Epithelial cell of esophagus (primary cell): ENCODE measurements at regions not wholly inside any gene's neighbourhood (a gene's known extent, or its start where the extent isn't known, plus 50 kb on each side); places are given as distances from the start of the nearest gene placed in this dataset.
A peak's percentile ranks its signal among the peaks of the same experiment; 100 is the strongest.

Experiments used
- DNase-seq: peaks from one replicate; pipeline ENCODE4 v3.0.0; 2010; ENCODE audit warnings: low read depth
- H3K4me3 ChIP-seq: 2 replicates; pipeline ENCODE4 v1.5.1; 2011; ENCODE audit warnings: mild to moderate bottlenecking, low read length, control low read depth
- CTCF ChIP-seq: IDR thresholded peaks from 2 replicates; pipeline ENCODE4 v1.5.1; 2011; ENCODE audit warnings: low read depth, mild to moderate bottlenecking, low read length, control low read depth, inconsistent platforms; ENCODE audit not compliant: insufficient read depth; ENCODE audit errors: missing control alignments

GRCh38 chr7:149625340-149625946, 127.8 kb upstream of the ZNF746 start:
- DNase-seq = peak; percentile 70
- peak overlapping the region; percentile 93 for H3K4me3 ChIP-seq
- peak; percentile 79 for TF ChIP-seq CTCF

- peak overlapping the region; percentile 93 for H3K4me3 ChIP-seq
- peak; percentile 57 for TF ChIP-seq CTCF
- DNase-seq = peak; percentile 96
These were observed 127.1 kb upstream of the ZNF746 start for GRCh38 chr7:149624419-149625339.

DNA sequence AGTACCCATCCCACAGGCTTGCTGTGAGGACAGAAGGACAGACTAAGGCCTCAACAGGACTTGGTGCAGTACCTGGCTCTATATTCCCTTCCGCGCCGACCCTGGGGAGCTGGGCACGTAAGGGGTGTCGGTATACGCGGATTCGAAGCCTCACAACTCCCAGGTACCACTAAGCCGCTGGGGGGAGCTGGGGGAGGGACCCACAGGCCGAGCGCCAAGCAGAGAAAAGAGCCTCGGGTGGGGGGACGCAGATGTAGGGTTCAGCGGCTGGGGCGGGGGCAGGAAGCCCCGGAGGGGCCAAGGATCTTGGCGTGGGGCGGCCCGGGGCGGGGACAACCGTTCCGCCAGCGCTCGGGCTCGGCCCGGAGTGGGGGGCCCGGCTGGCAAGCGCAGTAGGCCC, 126.4 kb upstream of the ZNF746 start:
- TF ChIP-seq CTCF = no peak
- DNase-seq = peak; percentile 56
- peak overlapping the region; percentile 93 for H3K4me3 ChIP-seq

DNA sequence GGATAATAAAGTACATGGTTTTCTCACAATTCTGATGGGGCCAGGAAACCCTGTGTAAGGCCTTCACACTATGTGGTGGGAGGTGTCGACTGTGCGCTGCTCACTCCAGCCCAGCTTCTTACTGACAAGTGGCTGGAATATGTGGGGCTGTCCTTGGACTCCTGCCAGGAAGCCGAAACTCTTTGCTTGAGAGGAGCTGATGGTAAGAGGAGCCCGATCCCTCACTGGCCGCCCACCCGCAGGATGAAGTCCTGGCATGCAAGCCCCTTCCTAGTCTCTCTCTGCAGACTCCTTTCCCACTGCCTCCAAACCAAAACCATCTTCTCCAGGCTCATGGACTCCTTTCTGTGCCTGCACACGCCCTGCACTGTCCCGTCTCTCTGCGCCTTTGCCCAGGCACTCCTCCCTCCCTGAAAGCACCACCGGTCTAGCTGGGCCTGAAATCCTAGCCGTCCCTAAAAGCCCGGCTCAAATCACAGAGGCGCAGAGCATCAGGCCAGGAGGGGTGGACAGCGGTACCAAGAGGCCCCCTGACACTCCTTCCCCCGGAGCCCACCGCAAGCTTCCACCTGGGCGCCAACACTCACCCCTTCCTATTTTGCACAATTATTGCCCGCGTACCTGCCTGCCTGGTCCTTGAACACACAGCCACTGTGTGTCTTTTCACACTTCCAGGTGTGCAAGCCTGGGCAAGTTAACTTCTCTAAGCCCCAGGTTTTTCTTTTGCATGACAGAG, 125.8 kb upstream of the ZNF746 start:
- H3K4me3 ChIP-seq = peak overlapping the region; percentile 93
- peak; percentile 60 for DNase-seq

DNA sequence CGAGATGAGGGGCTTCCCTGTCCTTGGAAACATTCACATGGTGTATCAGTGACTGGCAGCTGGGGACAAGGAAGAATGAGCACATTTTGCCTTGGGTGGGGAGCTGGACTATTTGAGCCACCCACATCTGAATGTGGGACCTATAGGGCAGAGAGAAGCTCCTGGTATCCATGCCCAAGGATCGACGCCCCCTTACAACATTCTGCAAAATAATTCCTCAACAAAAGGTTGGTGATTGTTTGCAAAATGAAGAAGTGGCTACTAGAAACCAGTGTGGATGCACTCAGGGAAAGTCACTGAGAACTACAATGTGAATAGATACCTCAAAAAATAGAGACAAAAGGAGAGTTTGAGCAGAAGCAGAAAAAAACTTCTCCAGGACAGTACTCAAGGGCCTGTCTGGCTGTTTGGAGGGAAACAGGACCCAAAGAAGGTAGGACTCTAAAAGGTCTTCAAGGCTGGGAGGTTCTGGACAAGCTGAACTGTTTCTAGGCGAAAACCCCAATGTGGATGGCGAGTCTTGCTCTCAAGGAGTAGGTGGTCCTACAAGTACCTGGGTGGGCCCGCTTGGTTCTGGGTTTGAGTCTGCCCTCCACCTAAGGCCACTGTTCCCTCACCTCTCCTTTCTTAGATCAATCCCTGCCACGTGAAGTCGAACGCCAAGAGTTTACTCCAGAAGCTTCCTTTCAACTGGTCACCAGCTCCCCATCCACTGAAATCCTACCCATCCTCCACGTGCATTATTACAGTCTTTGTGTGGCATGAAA, 125.0 kb upstream of the ZNF746 start:
- no peak for DNase-seq
- peak overlapping the region; percentile 93 for H3K4me3 ChIP-seq
- no peak for TF ChIP-seq CTCF

DNA sequence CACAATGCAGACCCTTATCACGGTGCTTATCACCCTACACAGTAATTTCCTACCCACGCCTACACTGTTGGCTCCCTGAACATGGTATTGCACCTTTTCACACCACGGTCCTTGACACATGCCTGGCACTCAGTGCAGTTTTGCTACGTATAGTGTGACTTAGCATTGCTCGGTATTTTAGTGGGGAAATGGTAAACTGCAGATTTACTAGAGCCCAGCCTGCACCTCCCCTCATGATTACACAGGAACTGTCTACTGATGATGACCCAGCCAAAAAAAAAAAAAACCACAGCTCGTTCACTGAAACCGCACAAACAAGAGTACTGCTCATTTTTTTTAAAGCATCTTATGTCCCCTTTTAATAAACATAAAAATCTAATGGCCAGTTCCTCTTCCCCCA, 124.2 kb upstream of the ZNF746 start:
- DNase-seq = no peak
- no peak for TF ChIP-seq CTCF
- no peak overlapping the region for H3K4me3 ChIP-seq
